ENCODE measurements at regions not wholly inside any gene's neighbourhood (a gene's known extent, or its start where the extent isn't known, plus 50 kb on each side); places are given as distances from the start of the nearest gene placed in this dataset.

DNA sequence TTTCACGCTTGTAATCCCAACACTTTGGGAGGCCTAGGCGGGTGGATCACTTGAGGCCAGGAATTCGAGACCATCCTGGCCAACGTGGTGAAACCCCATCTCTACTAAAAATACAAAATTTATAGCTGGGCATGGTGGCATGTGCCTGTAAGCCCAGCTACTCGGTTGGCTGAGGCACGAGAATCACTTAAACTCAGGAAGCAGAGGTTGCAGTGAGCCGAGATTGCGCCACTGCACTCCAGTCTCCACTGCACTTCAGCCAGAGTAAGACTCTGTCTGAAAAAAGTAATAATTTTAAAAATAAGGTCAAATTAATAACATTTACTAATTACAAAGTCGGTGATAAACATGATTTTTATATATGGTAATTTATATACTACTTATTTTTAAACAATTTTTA, 155.9 kb downstream of the AXIN2 start:
- no peak for DNase-seq (ENCODE audit: low spot score)

DNA sequence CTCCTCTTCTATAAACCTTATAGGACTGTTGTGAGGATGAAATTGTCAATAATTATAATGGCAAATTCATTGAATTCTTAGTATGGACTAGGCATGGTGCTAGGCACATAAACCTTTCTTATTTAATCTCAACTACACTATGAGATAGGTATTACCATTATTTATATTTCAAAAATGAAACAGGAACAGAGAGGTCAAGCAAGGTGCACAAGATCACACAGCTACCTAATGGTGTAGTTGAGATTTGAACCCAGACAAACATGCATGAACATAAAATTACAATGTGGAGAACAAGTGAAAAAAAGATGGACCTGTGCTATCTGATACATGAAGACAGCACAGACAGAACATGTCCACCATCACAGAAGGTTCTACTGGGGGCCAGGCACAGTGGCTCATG, 156.7 kb downstream of the AXIN2 start:
- no peak for DNase-seq (ENCODE audit: low spot score)

DNA sequence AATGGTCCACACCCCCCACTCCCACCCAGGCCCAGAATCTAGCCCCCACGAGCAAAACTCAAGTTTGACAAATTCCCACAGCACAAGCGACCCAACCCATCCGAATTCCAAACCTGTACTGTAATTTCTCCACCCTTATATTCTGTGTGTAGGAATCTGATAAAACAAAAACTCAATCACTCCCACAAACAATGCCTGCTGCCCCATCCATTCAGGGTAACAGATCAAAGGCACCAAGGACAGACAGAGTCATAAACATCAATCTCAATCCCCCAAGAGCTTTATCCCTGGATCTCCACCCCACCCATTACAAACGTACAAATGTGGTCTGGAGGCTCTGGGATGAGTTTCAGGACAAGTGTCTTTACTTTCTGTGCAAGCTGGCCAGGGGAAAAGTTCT, 157.8 kb downstream of the AXIN2 start:
- DNase-seq (ENCODE audit: low spot score), result no peak

DNA sequence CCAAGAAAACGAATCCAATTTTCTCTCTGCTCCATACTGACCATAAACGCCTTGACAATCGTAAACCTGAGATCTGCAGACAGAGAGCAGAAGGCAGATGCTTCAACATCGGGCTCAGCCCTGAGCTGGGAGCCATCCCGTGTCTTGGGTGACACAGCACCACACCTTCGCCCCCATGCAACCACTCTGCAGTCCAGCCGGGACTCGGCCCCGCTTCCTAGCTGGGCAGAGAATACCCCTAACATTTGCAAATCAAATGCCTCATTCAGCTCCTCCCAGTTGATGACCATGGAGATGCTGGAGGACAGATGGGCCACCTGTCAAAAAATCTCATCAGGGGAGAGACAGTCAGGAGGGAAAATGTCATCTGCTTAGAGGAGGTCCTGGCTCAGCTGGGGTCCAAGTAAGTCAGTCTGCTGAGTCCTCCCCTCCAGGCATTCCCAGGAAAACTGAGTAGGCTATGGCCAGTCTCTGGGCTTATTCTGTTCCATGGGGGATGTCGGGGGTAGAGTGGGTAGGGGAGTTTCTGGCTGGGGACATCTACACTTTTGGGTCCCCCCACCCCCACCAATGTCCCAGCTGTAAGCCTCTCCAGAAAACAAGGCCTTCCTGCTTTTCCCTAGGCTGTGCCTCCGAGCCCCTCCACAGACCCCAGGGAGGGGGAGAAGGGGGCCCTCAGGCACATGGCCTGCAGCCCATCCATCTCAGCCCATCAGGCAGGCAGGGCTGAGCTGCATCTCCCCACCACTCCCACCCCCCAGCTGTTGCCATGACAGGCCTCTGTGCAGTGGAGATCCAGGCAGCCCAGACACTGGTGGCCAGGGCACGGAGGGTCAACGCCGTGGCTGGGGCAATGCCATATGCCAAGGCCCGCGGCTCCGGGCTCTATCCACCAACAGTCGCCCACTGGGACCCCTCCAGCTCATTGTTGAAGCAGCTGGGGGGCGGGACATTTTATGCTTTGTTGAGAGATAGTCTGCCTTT, 158.6 kb downstream of the AXIN2 start:
- no peak for DNase-seq (ENCODE audit: low spot score)

DNA sequence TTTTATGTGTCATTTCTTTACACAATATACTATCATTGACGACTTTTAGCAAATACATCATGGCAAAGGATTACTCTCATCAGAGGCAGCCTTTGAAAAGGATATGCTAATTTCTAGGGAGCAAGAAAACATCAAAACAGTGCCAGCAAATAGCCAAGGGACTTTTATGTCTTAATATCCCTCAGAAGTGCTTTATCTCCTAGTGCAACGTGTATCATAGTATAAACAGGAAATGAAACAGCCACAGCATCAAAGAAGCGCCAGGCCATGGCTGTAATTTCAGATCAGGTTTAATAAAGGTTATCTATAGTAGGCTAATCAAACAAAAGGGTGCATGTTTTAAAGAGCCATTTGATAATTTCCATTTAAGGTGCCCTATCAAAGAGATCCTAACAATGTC, 159.9 kb downstream of the AXIN2 start:
- DNase-seq (ENCODE audit: low spot score), result peak; percentile 27

DNA sequence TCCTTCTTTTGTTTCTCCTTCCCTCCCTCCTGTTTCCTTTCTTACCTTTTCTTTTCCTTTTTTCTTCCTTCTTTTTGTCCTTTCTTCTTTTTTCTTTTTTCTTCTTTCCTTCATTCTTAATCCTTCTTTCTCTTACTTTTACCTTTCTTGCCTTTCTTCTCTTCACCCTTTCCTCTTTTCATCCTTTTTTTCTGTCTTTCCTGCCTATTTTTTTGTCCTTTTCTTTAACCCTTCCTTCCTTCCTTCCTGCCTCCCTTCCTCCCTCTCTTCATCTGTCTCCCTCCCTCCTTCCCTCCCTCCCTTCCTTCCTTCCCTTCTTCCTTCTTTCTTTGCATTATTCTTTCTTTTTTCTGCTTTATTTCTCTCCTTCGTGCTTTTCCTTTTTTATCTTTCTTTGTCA, 160.7 kb downstream of the AXIN2 start:
- no peak for DNase-seq (ENCODE audit: low spot score)

DNA sequence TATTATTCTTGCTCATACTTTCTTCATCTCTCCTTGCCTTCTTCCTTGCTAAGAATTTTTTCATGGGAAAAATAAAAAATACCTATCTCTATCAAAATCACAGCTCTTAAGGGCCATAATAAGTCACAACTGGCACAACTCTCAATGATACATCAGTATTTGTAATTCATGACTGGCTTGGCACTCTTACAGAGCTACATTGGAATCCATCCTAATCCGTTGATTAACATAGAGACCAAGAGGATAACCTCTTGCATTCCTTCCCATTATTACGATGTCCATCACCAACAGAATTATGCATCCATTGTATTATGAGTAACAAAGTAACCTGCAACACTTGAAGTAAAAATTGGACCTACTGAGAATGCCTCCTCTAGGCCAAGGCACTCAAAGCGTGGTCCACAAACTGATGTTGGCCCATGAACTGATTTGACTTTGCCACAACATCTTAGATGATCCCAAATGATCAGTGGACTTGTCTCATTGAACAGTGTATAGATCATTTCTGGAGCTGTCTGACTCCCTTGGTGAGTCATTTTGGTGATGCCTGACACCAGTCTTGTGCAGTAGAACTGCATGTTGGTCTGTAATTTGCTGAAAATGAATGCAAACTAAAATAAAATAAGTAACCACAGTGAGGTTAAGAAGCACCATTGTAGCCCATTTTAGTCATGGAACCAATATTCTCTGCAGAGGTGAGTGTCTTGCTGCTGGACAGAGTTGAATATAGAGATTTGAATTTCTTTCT, 163.2 kb downstream of the AXIN2 start:
- DNase-seq (ENCODE audit: low spot score), result peak; percentile 23

DNA sequence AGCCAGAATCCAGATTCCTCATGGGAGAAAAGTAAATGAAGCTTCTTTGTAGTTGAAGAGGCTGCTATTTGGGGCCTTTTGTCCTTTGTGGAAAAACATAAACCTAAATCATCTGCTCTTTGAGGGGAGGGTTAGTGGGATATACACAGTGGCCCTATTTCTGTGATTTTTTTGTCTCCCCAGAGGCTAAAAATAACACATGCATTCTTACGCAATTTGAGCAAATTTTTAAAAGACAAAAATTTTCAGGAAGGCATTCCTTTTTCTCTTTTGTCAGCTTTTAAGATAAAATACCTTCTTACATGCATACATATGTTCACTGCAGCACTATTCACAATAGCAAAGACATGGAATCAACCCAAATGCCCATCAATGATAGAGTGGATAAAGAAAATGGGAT, 165.5 kb downstream of the AXIN2 start:
- no peak for DNase-seq (ENCODE audit: low spot score)

DNA sequence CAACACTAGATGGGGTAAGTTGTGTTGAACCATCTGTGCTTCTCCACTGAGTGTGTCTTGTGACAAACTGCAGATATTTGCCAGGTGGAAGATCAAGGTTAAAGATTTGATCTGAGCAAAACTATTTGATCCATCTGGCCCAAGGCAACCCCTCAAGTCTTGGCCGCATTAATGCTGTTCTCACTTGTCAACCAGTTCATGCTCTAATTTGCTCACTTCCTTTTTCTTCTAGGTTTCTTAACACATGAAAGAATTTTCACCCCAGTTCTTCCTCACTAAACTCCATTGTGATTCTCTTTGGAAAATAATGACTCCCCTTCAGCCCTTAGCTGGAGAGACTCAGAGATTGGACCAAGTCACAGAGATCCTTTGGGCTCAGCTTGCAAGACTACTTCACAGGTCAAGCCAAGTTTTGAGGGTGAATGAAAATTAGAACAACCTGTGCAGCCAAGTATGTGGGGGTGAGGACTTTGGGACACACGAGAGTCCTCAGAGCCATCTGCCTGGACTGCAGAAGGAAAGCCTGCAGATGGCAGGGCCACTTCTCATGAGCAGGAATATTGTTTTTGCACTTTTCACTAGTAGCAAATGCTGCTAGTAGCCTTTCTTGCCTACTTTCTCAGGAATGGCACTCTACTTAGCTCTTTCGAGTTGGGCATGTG, 166.5 kb downstream of the AXIN2 start:
- no peak for DNase-seq (ENCODE audit: low spot score)

DNA sequence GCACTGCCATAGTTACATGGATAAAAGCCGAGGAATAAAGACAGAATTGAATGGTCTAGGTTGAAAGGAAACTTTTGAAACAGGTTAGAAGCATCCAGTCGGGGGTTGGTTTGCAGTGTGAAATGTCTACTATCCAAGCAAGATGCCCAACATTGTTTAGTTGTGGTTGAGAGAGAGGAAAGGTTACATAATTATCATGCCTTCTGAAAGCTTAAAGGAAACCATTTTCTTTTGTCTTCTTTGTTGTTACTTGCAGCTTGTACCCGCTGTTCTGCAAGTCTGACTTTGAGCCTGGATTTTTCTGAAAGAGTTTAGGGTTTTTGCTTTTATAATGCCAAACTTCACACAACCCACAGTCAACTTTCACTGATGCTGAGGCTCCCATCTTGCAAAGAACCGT, 167.9 kb downstream of the AXIN2 start:
- no peak for DNase-seq (ENCODE audit: low spot score)

DNA sequence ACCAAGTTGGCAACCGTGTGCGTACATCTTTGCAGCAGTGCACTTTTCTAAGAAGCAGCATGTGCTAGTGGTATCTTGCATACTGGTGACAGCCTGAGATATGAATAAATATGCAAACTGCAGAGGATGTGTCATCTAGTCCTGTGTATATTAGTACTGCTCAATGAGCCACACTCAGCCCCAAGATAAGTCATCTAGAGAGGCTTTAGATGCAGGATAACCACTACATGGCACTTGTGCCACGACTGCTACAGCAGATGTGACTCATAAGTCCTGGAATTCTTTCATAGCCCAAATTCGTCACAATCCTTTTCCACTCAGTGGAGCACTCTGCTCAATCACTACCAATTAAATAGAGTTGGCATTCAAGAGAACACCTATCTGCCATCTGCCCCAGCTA, 171.5 kb downstream of the AXIN2 start:
- peak; percentile 91 for DNase-seq (ENCODE audit: low spot score)

DNA sequence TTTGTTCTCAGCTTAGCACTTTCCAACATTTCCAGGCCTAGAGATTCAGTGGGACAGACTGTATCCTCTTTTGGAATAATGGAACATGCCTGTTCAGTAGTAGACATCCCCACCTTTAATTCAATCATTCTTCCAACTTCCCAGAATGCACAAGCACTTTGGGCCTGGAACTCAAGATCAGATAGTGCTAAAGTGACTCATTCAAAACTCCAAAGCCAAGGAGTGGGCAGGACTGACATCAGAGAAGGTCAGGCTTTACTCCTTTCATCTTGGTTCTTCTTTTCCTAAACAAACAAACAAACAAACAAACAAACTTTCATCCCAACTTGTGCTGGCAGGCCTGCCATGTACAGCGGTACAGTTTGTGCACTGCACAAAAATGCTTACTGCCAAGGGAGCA, 172.0 kb downstream of the AXIN2 start:
- peak; percentile 51 for DNase-seq (ENCODE audit: low spot score)

DNA sequence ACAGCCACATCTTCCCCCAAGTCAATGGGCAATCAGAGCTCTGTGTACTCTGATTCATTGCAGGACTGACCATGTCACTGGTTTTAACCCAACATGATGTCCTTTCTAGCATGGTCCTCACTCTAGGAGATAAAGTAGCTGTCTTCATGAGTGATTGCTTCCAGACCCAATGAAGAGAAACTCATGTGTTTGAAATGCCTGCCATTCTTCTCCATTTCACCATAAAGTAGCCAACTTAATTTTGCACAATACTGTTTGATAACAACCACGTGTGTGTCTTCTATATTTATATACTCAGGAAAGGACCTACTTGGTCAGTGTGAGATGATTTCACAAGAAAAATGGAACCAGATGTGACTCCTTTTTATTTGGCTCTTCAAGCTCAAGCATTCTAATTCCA, 172.5 kb downstream of the AXIN2 start:
- DNase-seq (ENCODE audit: low spot score), result no peak

DNA sequence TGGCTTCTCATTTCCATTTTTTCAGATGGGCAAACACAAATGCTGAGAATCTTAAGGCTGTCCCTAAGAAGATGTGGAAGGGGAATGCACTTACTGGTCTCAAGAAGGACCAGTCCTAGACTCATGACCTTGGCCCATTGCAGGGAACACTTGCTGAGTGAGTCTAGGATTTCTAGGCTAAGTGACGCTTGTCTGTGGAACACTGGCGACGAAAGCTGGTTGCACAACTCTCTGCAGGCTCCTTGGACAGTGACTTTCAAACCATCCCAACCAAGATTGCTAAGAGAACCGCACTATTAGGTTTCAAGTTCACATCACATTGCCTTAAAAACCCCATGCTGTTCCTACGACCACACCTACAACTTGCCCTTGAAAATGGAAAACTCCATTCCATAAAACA, 174.1 kb downstream of the AXIN2 start:
- DNase-seq (ENCODE audit: low spot score), result no peak

DNA sequence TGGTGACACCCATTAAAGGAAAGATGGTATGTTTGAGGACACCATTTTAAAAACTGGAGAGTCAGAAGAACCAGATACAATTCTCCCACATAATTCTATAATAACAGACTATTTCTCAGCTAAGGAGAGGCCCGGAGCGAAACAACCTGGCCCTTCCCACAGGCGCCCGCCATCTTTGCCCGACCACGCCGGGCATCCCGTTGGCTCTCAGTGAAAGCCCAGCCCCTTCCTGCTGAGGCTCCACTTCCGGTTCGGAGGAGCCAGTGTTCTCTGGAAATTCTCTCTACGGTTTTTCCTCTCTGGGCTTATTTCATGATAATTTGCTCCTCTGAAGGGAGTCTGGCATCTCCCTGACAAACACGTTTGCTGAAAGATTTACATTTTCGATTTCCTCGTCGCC, 175.7 kb downstream of the AXIN2 start:
- no peak for DNase-seq (ENCODE audit: low spot score)

DNA sequence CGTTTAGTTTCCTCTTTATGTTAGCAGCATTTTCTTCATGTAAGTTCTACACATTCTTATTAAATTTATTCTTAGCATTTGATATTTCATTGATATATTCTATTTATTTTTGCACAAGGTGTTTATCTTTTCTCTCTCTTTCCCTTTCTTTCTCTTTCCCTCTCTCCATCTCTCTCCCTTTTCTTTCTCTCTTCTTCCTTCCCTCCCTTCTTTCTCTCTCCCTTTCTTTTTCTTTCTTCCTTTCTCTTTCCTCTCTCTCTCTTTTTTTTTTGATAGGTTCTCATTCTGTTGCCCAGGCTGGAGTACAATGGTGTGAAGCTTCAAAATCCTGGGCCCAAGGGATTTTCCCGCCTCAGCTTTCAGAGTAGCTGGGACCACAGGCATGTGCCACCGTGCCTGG, 176.4 kb downstream of the AXIN2 start:
- no peak for DNase-seq (ENCODE audit: low spot score)

DNA sequence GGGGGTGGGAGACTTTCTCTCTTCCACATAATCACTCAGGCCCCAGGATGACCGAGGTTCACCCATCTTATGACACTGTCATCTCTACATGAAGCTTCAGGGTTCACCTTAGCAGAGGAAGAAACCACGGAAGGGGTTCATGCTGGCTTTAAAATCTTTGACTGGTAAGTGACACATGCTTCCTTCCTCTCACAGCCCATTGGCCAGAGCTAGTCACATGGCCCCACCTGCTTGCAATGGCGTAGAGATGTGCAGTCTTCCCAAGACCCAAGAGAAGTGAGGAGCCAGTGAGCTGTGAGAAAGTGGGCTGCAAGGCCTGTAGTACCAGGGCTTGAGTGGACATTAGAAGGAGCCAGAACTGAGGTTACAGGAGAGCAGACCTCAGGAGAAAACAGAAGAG, 180.3 kb downstream of the AXIN2 start:
- no peak for DNase-seq (ENCODE audit: low spot score)

DNA sequence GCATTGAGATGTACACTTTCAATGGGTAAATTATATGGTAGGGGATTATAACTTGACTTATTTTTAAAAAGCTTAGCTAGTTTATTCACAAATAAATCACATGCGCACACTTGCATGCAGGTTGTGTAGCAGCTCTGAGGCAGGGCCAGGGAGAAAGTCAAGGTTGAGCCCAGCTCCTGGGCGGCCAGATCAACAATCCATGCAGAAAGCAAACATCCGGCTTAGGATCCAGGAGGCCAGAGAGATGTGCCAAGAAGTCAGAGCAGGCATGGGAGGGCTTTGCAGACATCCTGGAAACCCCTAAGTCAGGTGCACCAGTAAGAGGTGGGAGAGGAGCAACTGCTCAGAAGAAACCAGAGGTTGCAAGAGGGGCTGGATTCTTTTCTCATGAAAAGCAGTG, 186.5 kb downstream of the AXIN2 start:
- DNase-seq (ENCODE audit: low spot score), result no peak

DNA sequence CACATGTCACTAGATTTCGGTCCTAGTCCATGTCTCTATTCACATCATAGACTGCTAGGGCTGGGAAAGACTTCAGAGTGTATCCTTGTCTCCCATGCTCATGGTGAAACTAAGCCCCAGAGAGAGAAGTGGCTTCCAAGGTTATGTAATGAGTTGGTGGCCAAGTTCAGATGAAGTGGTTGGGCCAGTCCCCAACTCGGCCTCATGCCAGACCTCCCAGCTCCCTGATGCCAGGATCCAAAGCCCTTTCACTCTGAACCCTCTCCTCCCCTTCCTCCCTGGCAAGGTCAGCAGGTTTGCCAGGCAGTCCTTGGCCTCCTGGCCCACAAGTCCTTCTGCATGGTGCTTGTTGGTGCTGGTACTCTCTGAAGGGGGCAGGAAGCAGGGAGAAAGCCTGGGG, 189.7 kb downstream of the AXIN2 start:
- no peak for DNase-seq (ENCODE audit: low spot score)

DNA sequence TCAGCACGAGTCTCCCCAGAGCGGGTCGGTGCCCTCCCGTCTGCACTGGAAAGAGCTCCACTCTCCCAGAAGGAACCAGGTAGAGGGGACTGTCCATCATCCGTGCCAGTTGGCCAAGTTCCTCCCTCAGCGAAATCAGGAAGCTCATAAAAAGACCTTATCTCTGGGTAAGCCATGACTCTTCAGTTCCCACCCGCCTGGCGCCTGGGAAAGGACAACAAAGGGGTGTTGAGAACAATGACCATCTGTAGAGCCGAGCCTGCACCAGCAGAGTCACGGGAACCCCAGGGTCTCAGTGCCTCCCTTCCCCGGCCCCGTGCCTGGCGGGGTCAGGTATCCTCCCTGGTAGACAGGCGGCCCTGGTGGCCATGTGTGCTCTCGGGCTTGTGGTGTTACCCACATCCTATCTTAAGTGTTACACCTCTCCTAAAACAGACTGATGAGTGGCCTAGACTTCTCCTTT, 190.7 kb downstream of the AXIN2 start:
- peak; percentile 80 for DNase-seq (ENCODE audit: low spot score)

DNA sequence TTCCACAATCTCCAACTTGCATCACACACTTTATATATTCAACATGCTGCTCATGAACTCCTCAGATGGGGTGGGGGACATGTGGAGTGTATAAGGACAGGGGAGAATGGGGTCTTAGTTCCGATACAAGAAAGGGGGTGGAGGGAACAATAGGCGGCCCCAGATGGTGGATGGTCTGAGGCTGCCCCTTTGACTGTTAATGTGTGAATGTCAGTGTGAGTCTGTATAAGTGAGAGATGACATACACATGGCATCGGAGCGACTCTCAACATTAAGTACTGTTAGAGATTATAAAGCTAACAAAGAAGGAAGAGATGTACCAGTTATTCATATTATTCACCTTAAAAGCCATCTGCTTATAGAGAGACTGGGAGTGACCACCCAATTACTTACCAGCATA, 193.1 kb downstream of the AXIN2 start:
- DNase-seq (ENCODE audit: low spot score), result no peak

DNA sequence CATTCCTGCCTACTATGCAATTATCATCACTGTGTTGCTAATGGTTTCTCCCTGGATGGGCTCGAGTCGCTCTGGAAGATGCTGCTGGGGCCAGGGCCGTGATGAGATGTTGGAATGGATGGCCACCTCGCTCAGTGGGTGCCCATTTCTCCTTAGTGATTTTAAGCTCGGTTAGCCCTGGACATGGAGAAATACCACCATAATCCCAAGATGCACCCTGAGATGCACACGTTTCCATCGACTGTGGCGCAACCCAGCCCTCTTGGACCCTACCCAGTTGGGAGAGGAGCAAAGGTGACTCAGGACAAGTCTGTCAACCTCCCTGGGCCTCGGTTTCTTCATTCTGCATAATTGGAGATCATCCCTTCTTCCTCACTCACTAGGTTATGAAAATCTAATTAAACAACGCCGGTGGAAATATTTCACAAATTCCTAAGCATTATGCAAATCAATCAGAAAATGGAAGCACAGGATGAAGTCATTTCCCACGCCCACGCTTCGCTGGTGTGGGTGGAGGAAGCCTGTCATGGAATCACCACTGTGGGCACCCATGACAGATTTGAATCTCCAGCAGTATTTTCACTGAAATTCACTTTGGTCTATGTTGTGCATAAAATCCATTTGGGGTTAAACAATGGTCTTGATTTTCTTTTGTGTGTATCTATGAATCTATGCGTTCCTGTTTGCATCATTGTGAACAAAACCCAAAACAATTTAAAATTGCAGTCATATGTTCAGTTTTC, 195.2 kb downstream of the AXIN2 start:
- no peak for DNase-seq (ENCODE audit: low spot score)

All from A172 (cell line).